Keratinocyte (primary cell): ENCODE measurements at regions not wholly inside any gene's neighbourhood (a gene's known extent, or its start where the extent isn't known, plus 50 kb on each side); places are given as distances from the start of the nearest gene placed in this dataset.

Experiments
- EZH2 ChIP-seq: IDR thresholded peaks from one replicate; pipeline ENCODE4 v1.6.1; 2012; ENCODE audit warnings: inconsistent platforms, mild to moderate bottlenecking, low read length, moderate library complexity
- TF ChIP-seq, protein P1 (sequence below), 3 experiments: IDR thresholded peaks in 1 of 3; conservative IDR thresholded peaks in 1 of 3; optimal IDR thresholded peaks in 1 of 3; 2 replicates in 2 of 3; 3 replicates in 1 of 3; pipeline versions ENCODE3 to v1.5.1; 2011; ENCODE audit warnings: low read length in 3 of 3, mild to moderate bottlenecking in 3 of 3, moderate library complexity in 2 of 3, control low read depth in 1 of 3, inconsistent platforms in 1 of 3; ENCODE audit not compliant: insufficient read depth in 2 of 3; ENCODE audit errors: extremely low read depth in 1 of 3

DNA sequence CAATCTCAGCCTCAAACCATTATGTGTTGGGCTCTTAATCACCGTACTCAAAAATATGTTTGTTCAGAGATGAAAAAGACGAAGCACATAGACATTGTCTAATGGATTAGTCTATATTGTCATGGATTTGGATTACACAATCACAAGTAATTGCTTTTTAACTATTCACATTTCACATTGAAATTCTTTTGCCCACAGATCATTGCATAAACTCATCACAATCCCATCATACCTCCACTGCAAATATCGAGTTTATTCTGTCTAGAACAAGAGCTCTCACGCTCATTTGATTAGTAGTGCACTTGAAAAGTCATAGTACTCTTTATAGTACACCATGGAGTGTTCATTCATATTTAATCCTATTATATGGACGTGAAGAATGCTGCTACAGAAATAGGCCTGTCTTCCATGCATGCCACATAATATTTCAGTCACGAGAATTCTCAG, 97.9 kb upstream of the SOX11 start:
- TF ChIP-seq, protein P1, sequence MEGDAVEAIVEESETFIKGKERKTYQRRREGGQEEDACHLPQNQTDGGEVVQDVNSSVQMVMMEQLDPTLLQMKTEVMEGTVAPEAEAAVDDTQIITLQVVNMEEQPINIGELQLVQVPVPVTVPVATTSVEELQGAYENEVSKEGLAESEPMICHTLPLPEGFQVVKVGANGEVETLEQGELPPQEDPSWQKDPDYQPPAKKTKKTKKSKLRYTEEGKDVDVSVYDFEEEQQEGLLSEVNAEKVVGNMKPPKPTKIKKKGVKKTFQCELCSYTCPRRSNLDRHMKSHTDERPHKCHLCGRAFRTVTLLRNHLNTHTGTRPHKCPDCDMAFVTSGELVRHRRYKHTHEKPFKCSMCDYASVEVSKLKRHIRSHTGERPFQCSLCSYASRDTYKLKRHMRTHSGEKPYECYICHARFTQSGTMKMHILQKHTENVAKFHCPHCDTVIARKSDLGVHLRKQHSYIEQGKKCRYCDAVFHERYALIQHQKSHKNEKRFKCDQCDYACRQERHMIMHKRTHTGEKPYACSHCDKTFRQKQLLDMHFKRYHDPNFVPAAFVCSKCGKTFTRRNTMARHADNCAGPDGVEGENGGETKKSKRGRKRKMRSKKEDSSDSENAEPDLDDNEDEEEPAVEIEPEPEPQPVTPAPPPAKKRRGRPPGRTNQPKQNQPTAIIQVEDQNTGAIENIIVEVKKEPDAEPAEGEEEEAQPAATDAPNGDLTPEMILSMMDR (optimal IDR thresholded peaks at IDR 0.05 in 1 of 3, IDR thresholded peaks at IDR 0.05 in 1 of 3, conservative IDR thresholded peaks at IDR 0.05 in 1 of 3; ENCODE audit: extremely low read depth in 1 of 3, insufficient read depth in 2 of 3, low read length in 3 of 3), result no peak
- TF ChIP-seq EZH2, result no peak
